Heart left ventricle (tissue), 13 donors: ENCODE measurements at regions not wholly inside any gene's neighbourhood (a gene's known extent, or its start where the extent isn't known, plus 50 kb on each side); places are given as distances from the start of the nearest gene placed in this dataset.

Experiments
- CTCF ChIP-seq, 12 donors: fragments of 200-600 bp; sonication (generic) in 4 of 12; IDR thresholded peaks; one replicate each; pipeline versions ENCODE4 v1.5.0 to v1.8.0; 2018 to 2022; ENCODE audit warnings: antibody characterized with exemption in 12 of 12, mild to moderate bottlenecking in 5 of 12
- POLR2A ChIP-seq, 2 donors: fragments of 450-650 bp; IDR thresholded peaks; one replicate each; pipeline ENCODE4 v1.6.1; 2017; ENCODE audit warnings: antibody characterized with exemption in 2 of 2, mild to moderate bottlenecking in 2 of 2, moderate library complexity in 2 of 2
- donor health status: ischemic (EF 13 %, LVEDD 7.1; RV severe dilation, severe dysfunction).
- donor health status: DM: no; HTN: yes; CAD: no.
- donor health status: DM: no; HTN: no; CAD: no.
- donor health status: ischemic (EF 25% LVEDD 6.9; RV normal size, moderate dysfunction).
- donor health status: ischemic (EF 25% LVEDD 5.7; RV mildly dilated, moderate dysfunction).
- donor health status: ischemic (EF 35%, LVEDD 5.7; RV mildly dilated, moderate dysfunction).
- donor health status: nonischemic (EF 11% LVEDD 7.7; RV severe dilation, severe dysfunction).
- donor health status: DM: yes; HTN: yes; CAD: no.
- donor health status: PGD.
- donor health status: ischemic (EF 29% LVEDD 5.4; RV normal size, mild dysfunction).
- donor health status: nonischemic (EF 23%, LVEDD 6.1; RV moderate dilation, normal function).

- TF ChIP-seq CTCF (IDR thresholded peaks at IDR 0.05), result no peak
- no peak for TF ChIP-seq POLR2A (IDR thresholded peaks at IDR 0.05)
Measured at GRCh38 chr16:51900221-51900780, 646.6 kb downstream of the TOX3 start.
